HG03432 (cell line): ENCODE measurements at regions not wholly inside any gene's neighbourhood (a gene's known extent, or its start where the extent isn't known, plus 50 kb on each side); places are given as distances from the start of the nearest gene placed in this dataset.

Experiments used
- ATAC-seq: cut with Tn5 transposase; IDR thresholded peaks from one replicate; pipeline ENCODE4 v1.9.1; 2021; ENCODE audit warnings: mild to moderate bottlenecking, moderate library complexity; ENCODE audit not compliant: unreplicated experiment

DNA sequence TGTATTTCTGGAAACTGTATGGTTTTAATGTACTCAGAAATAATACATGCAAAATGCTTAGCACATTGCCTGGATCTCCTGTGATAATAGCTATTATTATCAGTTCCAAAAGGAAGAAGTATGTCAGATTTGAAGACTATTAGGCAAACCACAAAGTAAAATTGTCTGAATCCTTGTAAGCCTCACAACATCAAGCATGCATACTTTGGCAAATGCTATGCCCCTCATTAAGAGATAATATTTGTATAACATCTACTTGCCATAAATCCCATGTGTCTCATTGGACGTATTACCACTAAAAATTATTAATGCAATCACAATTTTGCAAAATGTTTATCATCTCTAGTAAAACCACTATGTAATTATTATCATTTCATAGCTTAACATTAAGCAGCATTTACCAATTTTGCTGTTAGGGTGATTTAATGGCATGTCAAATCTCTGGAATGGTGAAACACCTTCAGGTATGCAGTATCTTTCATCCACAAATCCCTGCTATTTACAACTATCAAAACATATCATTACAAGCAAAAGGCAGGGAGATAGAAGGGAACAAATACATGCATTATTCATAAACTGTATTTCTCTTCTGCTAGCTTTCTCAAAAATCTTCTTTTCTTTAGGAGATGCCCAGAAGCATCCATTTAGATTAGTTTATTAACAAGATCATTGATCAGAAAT, 974.6 kb upstream of the RAG2 start:
- ATAC-seq, result no peak

DNA sequence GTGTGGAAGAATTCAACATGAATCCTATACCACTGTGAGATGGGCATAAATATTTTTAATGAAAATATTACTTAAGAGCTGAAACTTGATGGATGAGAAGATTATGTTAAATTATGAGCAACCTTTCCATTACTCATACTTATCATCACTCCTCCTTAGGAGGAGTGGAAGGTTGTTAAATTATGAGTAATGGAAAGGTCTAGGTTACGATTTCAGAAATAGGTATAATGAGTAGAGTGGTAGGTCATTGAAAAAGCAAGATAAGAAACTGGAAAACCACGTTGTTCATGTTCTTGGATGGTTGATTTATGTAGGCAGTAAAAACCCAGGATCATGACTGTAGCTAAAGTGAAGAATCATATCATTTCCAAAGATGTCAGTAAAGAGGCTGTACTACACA, 973.2 kb upstream of the RAG2 start:
- no peak for ATAC-seq

DNA sequence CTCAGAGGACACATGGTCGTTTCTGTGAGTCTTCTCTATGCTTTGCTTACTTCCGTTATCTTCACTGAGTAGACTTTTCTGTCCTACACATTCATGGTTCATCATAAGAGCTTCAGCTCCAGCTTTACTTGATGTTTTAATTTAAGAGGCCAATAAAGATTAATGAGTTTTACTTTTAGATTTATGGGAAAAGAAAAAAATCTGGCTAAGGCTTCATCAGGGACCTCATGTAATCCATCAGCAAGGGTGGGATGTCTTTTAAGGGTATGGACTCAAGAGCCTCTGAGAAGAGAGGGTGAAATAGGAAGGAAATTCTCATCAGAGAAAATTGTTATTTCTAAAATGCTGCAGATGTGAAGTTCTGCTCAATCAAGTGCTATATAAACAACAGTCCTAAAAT, 963.0 kb upstream of the RAG2 start:
- no peak for ATAC-seq

- ATAC-seq, result no peak
Observed at GRCh38 chr11:37560346-37560745, 962.3 kb upstream of the RAG2 start.

DNA sequence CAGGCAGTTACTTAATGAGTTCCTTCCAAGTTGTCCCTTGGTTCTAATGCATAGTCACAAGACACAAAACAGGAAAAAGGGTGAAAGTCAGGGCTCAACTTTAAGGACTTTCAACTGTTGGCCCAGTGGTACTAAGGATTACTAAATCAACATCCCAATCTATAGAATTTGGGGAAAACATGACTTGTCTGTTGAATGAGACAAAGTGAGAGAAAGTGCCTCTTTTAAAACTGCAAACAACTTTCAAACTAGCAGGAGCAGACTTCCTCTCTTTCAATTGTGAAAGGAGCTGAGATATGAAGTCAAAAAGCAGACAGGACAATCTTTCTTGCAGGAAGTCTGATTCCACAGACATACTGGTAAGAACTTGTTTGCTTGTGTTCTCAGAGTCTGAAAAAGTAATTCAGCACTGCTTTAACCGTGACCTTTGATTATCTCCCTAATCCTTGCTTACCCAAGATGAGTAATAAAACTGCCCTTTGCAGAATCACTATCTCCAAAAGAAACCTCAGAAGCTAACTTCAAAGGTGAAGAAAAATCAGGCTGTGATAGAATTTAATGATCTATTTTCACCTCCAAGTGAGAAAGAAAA, 960.7 kb upstream of the RAG2 start:
- ATAC-seq, result no peak

DNA sequence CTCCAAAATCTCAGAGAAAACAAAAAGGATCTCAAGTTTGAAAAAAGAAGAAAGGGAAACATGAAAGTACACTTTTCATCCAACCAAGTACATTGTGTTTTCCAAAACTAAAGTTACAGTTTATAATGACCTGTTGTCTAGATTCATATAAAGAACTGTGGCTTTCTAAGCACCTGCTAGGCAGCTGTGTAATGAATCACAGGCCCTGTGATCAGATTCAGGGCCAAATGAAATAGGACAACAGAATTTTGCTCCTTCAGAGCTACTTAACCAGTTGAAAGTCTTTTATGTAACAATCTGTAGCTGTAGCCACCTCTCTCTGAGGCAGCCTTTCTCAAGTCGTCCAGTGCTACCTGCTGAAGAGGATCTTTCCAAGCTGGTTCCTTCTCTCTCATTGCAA, 960.0 kb upstream of the RAG2 start:
- no peak for ATAC-seq

- ATAC-seq, result no peak
Observed at GRCh38 chr11:37552284-37552683, 954.2 kb upstream of the RAG2 start.

DNA sequence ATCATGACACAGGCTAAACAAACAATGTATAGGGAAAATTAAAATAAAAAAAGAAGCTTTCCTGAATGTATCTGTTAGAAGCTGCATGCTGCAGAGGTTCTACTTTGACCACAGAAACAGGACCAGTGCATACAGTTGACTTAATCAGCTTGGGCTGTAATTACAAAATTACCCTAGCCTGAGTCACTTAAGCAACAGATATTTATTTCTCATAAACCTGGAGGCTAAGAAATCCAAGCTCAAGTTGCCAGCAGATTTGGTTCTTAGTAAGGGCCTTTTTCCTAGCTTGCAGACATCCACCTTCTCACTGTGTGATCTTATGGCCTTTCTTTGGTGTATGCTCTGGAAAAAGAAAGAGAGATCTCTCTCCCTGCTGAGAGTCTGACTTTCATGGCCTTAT, 946.5 kb upstream of the RAG2 start:
- no peak for ATAC-seq

DNA sequence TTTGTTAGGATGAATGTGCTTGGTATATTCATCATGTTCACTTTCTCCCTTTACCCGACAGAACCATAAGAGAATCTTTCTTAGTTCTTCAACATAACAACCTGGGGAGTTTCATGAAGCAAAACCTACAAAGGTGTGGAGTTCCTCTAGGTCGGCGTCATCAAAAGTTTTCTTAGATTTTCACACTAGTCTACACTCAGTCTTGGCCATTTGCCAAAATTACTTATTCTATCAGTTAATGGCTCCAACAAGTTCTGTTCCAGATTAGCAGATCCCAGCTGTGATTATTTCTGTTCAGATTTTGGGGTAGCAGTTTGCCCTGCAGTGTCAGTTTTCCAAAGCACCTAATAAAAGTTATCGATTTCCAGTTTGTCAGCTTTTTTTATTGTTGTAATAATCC, 935.8 kb upstream of the RAG2 start:
- no peak for ATAC-seq

DNA sequence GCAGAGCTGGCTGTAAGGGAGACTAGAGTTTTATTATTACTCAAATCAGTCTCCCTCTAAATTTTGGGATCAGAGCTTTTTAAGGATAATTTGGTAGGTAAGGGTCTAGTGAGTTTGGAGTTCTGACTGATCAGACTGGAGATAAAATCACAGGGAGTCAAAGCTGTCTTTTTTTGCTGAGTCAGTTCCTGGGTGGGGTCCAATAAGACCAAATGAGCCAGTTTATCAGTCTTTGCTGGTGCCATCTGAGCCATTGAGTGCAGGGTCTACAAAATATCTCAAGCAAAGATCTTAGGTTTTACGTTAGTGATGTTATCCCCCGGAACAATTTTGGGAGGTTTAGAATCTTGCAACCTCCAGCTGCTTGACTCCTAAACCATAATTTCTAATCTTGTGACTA, 935.1 kb upstream of the RAG2 start:
- ATAC-seq, result no peak

DNA sequence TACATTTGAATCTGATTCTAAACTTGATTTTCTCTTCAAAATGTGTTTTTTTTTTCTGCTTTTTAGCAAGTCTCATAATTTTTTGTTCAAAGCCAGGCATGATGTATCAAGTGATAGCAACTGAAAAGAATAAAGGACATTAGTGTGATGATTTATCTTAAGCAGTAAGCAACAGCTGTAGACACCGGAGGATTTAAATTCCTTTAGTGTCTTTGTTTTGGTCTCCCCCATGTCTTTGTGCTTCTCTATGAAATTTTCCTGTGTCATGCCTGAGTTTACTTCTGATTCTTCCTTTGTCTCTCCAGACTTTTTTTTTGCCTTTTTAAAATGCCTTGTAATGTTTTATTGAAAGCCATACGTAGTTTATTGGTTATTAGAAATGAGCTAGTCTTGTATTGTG, 934.2 kb upstream of the RAG2 start:
- ATAC-seq, result no peak

- ATAC-seq, result no peak
Observed at GRCh38 chr11:37527545-37527944, 929.5 kb upstream of the RAG2 start.

GRCh38 chr11:37525336-37525735, 927.3 kb upstream of the RAG2 start:
- ATAC-seq, result no peak

GRCh38 chr11:37519781-37520180, 921.7 kb upstream of the RAG2 start:
- ATAC-seq, result no peak

DNA sequence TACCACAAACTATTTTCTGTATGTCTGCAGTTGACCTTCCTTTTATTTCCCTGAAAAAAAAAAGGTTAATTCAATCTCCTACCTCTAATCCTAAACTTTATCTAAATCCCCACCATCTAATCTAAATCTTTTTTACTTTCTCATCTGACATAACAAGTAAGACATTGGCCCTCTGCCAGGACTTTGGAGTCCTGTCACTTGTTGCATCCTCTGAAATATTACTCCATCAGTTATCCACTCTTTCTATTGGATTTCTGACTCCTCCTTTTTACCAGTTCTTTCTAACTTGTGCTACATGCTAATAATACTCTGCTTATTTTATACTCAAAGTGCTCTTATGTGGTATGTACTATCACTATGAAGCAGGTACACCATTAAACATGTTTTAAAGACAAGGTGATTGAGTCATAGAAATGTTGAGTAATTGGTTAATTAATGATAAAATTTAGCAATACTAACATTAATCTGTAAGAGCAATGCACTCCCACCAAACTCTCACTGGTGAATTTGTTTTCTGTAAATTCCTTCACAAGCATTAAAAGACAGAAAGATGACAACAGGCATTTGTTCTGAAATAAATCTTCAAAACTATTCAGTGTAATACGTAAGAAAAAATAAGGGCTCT, 914.2 kb upstream of the RAG2 start:
- ATAC-seq, result no peak

DNA sequence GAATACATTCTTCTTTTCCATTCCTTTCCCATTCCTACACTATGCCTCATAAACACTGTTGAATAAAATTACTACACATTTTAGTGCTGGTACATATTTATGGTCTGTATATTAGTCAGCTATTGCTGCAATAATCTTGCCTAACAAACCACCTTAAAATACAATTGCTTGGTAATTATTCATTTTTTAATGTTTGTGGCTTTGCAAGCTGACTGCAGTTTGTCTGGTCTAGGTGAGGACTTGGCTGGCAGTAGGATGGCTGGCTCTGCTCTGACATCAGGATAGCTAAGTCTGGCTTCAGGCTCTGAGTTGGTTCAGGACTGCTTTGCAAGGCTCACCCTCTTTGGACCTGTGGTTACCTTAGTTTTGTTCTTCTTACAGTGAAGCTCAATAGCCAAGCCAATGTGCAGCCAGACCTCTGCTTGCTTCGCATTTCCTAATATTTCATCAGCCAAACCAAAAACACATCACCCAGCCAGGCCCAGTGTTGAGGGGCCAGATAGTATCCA, 913.4 kb upstream of the RAG2 start:
- no peak for ATAC-seq

- no peak for ATAC-seq
Observed at GRCh38 chr11:37509506-37509905, 911.5 kb upstream of the RAG2 start.

DNA sequence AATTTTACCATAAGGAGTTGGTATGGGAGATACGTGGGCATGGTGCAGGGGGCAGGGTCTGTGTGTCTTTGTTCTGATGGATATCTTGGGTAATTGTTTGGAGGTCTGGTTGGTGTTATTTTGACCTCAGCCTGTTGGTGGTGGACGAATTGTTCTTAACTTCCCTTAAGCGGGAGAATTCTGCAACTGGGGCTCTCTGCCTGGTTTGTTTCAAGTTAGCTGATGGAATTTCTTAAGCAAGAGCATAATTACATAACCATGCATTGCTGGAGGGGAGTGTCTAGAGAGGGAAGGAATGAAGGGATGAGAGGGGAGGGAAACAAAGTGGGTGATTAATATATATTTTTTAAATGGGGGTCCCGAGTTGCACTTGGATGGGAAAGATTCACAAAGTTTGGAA, 908.5 kb upstream of the RAG2 start:
- no peak for ATAC-seq

DNA sequence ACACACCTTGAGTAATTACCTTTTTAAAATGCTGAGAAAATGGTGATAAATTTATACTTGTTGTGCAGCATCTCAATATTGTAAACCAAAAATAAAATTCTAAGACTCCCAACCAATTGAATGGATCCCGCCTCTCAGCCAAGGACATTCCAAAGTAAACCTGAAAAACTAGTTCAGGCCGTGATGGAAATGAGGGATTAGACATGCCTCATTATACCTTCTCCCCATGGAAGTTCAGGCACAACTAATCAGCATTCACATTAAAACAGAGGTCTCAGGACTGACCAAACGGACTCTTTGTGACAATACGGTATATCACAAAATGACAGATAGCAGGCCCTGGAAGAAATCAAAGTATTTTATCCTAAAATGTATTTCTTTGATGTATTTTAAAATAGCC, 907.4 kb upstream of the RAG2 start:
- ATAC-seq, result no peak

DNA sequence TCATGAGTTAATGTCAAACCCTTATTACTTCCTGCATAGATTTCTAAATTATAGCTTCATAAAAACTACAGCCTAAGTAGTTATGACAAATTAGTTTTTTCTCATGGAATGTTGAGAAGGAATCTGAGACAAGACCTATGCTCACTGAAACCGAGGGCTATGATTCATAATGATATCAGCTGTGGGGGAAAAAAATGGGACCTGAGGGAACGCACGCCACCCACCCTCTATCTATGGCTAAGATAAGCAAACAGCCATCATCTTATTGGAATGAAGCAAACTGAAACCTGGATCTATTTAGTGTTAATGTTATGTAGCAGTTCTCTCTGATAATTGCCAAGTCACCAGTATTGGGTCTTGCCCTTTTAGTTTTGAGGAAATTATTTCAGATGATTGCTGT, 906.9 kb upstream of the RAG2 start:
- no peak for ATAC-seq

GRCh38 chr11:37504060-37504611, 906.1 kb upstream of the RAG2 start:
- peak; percentile 94 for ATAC-seq

- ATAC-seq, result peak; percentile 62
Observed at GRCh38 chr11:37503411-37504059, 905.5 kb upstream of the RAG2 start.
